GM18508 (cell line): ENCODE measurements at regions not wholly inside any gene's neighbourhood (a gene's known extent, or its start where the extent isn't known, plus 50 kb on each side); places are given as distances from the start of the nearest gene placed in this dataset.
"Not testable (repeated sequence)": the region's sequence is repeated elsewhere in the genome, so short reads cannot be mapped to it uniquely, and the experiment has no call there.

Experiments
- ATAC-seq: cut with Tn5 transposase; IDR thresholded peaks from one replicate; pipeline ENCODE4 v1.9.1; 2021; ENCODE audit warnings: moderate number of reproducible peaks; ENCODE audit not compliant: insufficient read depth, unreplicated experiment

DNA sequence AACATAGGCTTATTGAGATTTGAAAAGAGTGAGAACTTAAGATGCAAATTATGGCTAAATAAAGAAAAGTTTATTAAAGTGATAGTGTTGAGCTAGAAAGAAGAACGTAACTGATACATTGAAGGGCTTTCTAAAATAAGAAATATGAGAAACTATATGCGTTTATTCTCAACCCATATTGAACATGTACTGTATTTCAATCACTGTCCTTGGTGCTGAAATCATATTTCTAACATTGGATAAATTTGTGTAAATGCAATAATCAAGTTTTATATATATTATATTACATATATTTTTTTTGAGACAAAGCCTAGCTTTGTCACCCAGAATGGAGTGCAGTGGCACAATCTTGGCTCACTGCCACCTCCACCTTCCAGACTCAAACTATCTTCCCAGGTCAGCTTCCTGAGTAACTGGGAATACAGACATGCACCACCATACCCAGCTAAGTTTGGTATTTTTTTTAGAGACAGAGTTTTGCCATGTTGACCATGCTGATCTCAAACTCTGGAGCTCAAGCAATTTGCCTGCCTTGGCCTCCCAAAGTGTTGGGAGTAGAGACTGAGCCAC lies 1065.8 kb downstream of the REEP3 start:
- no peak for ATAC-seq

DNA sequence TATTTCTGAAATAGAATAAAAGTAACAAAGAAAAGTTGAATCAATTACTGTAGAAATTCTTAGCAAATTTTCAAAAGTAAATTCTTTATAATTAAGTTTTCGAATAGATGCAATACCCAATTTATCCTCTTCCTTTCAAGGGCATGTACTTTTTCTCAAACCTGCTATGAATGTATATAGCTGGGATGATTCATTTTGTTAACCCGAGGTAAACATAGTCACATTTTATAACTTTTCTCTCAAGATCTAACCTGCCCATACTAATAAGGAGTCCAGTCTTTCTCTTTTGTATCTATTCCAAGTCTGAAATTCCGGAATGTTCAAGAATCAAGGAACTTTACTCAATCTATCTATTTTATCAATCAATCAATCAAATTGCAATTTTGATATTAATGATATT lies 1072.9 kb downstream of the REEP3 start:
- no peak for ATAC-seq

DNA sequence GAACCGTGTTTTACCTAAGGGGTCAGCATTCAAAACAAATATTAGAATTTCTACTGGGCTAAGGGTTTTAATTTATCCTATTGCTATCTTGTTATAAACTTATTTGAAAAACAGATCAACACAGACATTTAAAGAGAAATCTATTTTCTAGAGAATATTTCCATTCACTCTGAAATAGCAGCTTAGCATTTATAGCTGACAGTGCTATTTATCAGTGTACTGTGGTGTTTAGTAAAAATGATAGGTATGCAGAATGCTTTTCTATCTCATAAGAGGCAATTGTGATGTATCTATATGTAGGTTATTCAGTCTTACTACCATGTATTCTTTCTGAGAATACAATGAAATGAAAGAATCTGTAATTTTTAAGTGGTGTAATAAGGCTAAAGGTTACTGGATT lies 1077.4 kb downstream of the REEP3 start:
- no peak for ATAC-seq

DNA sequence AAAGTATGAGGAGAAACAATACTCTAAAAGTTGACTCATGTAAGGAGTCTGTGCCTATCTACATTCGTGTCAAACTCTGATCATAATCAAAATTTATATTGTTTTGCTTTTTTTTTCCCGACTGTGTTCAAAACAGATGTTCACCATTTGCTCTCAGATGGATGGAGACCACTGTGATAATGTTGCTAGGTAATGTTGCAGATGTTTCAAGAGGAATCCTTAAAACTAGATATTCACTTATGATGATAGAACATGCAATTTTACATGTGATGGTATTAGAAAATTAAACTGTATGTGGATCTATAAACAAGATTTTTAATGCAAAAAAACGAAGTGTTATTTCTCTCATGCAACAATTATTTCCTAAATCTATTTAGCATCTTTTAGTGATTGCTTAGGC lies 1080.1 kb downstream of the REEP3 start:
- ATAC-seq, result no peak

DNA sequence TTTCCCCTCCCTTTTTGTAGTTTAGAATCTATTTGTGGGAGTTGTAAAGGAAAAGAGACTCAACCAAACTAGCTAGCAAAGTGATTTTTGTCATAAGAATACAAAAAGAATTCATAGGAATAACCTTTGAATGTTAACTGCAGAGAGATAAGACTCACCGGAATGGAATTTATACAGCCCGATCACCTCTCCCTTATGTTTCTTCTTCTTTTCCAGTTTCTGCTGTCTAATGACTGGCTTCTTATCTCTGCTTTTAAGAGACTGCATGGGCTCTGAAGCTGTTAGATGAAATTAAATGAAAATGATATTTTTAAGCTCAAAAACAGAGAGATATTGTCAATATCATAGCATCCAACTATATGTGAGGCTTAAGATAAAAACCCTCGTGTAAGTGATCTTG lies 1095.9 kb downstream of the REEP3 start:
- no peak for ATAC-seq

DNA sequence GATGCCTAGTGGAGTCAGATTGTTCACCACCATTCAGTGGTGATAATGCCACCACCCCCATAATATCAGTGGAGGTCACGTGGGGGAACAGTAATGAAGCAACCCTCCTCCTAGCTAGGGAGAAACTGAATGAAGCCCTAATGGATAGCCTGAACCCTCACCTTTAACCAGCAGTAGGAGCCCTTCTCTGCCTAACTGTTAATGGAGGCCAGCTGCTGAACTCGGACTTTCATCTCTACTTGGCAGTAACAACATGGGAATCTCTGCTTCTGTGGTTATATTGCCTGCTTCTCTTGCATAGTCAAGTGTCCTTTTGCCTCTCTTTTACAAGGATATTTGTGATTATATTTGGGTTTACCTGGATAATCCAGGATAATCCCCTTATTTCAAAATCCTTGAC lies 1097.9 kb downstream of the REEP3 start:
- no peak for ATAC-seq

DNA sequence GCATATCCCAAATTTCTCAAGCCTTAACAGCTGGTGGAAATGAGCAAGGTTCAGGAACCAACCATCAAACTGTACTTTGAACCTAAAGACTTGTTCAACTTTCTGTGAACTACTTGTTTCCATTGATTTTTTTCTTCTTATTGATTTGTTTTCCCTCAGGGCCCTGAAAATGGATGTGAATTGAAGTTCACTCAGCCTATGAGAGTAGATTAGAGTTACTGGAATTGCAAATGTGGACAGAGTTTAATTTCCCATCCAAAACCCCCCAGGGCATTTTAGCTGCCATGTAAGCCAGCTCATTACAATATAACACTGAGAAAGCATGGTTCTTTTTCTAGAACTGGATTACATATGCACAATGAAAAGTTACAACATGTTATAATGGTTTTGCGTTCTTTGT lies 1105.7 kb downstream of the REEP3 start:
- no peak for ATAC-seq

DNA sequence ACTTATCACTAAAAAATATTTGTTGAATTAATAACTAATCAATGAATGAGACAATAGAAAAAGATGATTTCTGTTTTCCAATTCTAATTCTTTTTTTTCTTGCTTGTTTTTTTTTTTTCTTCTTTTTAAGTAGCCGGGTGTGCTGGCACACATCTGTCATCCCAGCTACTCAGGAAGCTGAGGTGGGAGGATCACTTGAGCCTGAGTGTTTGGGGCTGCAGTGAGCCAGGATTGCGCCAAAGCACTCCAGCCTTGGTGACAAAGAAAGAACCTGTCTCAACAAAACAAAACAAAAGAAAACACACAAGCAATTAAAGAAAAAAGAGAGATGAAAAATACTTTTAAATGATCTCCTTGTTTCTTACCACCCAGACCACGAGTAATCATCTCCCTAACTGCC lies 1109.3 kb downstream of the REEP3 start:
- ATAC-seq, result no peak

DNA sequence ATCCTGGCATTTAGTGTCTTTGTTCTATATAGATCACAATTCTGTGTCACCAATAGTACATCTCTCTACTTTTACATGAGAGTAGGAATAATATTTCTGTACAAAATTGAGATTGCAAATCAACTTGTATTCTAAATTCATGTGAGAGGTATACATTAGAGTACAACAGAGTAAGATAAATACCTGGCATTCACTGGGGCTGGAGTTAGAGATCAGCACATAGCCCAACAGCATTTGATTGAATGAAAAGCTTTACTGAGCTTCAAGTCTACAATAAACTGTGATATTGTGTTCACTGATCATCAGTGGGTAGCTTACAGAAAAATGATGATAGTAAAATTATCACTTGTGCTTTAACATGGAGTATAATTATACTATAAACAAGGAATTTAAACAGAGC lies 1114.7 kb downstream of the REEP3 start:
- ATAC-seq, result no peak

DNA sequence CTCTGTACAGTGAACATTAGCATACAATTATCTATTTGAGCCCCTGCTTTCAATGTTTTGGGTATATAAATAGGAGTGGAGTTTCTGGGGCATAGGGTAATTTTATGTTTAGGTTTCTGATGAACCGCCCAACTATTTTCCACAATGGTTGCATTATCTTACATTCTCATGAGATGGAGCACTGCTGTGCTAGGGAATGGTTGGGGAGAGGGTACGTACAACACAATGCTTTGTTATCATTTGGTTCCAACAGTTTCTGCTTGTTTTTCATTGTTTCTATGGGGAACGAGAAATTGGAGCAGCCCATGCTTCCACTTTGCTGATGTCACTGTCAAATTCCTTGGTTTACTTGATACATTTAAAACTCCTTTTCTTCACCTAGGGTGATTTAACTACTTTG lies 1115.3 kb downstream of the REEP3 start:
- no peak for ATAC-seq

DNA sequence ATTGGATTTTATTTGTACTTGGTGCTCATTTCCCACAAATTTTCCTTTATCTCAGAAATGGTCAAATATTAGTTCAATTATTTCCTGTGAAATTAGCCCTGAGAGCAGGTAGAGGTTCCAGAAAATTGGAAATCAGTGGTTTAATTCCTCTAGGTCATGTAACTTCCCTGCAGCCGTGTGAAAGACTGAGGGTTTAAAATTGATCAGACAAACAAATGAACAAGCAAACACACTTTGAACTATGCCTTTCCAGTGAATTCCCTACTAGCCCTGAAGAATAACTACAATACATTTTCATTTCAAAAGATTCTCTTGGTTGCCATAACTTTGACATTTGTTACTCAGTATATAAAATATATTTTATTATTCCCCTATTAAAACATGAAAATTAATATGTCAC lies 1116.7 kb downstream of the REEP3 start:
- no peak for ATAC-seq

DNA sequence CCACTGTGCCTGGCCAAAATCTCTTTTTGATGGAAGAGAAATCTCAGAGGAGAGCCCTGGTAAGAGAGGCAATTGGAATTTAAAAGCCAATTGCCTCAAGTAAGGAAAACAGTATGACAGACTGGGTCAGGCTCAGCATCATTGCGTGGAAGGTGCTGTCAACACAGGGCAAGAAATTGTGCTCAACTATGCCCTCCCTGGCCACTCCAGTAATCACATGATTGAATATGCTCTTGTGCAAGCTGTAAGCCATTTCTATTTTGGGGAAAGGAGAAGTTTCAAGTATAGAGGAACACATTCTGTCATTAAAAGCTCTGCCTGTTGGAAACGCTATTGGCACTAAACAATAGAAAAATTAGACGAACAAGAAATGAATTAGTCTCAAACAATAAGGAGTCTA lies 1127.7 kb downstream of the REEP3 start:
- ATAC-seq, result no peak

DNA sequence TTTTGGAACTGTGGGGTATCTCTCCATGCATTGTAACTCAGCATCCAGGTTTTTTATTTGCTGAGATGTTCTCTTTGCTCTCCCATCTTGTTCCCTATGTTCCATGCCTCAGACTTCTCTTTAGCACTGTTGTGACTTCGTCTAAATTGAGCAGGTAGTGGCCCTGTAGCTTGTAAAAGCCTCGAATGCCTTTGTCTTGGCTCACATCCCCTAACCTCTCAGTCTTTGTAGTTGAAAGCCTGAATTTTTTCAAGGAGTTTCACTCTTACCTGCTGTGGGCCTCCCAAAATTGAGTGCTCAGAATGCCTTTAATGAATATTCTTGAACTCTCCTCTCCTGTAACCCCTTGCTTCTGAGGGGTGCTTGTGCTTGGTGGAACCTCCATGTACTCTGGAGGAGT lies 1137.3 kb downstream of the REEP3 start:
- ATAC-seq, result no peak

DNA sequence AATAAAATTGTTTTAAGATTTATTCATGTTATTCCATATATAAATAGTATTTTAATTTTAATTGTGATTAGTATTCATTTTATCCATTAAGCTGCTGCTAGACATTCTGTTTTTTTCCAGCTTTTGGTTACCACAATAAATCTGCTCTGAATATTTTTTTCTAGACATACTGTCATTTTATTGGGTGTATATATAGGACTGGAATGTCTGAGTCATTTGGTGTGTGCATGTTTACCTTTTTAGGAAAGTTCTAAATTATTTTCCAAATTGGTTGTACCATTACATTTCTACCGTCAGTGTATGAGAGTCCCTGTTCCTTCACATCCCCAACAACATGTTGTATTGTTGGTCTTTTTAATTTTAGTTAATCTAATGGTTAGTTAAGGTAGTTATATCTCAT lies 1138.1 kb downstream of the REEP3 start:
- ATAC-seq, result no peak

DNA sequence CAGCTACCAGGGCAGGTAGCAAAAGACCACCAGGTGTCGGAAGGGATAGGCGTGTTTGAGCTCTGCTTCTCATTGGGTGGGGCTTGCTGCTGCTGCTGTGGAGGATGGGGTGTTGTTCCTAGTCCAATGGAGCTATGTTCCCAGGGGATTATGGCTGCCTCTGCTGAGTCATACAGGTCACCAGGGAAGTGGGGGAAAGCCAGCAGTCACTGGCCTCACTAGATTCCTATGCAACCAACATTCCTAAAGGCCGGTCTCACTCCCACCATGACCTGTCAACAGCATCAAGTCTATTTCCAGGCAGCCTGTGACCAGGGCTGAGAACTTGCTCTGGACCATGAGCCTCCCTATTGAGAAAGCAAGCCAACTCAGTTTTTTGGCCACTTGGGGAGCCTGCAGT lies 1160.8 kb downstream of the REEP3 start:
- no peak for ATAC-seq

DNA sequence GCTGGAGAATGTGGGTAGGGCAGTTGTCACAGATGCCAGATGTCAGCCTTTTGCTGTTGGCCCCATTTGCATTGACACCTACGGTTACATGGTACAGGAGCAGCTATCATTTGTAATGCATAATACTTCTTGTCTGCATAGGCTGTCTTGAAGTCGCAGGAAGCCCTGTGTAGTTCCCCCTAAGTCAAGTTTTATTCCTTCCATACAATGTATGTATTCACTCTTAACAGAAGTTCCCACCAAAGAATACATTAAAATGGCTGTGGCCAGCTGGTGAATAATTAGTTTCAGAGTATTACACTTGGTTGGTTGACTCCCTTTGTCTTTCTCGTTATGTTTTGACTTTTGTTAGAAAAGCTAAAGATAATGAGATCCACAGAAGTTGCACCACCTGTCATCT lies 1169.0 kb downstream of the REEP3 start:
- ATAC-seq, result no peak

DNA sequence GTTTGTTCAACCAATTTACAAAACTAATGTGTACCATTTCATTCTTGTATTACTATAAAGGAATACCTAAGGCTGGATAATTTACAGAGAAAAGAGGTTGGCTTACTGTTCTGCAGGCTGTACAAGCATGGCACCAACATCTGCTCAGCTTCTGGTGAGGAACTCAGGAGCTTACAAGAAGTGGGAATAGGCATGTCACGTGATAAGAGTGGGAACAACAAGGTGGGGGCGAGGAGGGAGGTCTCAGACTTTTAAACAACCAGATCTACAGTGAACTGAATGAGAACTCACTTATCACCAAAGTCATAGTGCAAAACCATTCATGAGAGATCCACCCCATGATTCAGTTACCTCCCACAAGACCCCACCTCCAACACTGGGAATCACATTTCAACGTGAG lies 1178.0 kb downstream of the REEP3 start:
- no peak for ATAC-seq

DNA sequence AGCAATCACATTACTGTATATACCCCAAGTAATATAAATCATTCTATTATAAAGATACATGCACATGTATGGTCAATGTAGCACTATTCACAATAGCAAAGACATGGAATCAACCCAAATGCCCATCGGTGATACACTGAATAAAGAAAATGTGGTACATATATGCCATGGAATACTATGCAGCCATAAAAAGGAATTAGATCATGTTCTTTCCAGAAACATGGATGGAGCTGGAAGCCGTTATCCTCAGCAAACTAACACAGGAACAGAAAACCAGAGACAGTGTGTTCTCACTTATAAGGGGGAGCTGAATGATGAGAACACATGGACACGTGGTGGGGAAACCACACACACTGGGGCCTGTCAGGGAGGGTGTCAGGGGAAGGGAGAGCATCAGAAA lies 1180.9 kb downstream of the REEP3 start:
- ATAC-seq, result not testable (repeated sequence)

DNA sequence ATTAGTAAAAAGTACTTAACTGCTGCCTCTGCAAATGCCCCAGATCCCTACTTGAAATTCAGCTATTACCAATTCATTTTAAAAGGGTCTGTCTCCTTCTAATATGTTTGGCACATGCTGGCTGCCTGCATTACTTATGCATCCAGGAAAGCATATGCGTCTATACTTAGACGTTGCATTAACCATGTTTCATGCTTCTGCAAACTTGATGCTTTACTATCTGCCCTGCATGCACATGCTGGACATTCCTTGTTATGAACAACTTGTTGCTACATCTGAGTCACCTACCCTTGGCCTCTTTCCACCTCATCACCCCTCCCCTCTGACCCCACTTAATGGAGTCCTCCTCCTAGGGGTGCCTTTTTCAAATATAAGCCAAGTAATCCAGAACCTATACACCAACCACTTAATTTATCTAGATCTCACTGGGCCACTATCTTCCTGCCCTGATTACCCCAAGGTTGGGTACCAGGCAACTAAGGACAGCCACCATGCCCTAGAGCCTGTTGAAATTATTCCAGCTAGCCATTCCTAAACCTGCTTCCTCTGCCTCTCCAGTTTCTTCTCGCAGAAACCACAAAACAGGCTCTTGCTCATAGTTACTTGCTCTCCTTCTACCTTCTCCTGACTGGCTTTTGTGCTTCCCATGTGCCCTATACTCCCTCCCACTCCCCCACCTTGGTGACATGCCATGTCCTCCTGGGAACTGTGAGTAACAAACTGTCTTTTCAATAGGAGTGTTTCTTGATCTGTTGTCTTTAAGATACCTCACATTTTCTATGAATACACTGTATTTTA lies 1187.9 kb downstream of the REEP3 start:
- ATAC-seq, result no peak

DNA sequence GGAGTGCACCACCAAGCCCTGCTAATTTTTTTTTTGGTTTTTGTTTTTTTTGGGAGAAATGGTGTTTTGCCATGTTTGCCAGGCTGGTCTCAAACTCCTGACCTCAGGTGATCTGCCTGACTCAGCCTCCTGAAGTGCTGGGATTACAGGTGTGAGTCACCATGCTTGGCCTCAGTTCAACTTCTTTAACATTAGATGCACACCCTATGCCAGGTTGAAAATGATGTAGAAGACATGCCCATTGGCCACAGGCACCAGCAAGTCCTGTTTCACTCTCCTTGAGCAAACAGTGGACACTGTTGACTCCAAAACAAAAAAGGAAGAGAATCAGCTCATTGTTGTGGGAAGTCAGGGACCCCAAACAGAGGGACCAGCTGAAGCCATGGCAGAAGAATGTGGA lies 1205.3 kb downstream of the REEP3 start:
- ATAC-seq, result no peak

DNA sequence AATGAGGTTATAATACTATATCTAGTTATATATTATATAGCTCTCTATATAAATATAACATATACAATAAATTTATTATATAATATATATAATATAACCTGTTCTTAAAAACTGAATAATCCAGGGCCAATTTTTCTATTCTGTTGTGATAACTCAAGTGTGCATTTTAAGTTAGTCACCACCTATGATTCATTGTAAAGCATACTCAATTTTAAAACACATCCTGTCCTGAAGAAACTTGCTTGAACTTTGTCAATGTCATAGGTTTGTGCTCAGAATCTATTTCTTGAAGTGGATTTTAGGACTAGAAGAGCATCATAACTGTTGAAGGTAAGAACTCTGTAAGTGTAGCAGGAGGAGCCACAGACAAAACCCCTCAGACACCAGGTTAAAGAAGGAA lies 1209.8 kb downstream of the REEP3 start:
- ATAC-seq, result no peak

DNA sequence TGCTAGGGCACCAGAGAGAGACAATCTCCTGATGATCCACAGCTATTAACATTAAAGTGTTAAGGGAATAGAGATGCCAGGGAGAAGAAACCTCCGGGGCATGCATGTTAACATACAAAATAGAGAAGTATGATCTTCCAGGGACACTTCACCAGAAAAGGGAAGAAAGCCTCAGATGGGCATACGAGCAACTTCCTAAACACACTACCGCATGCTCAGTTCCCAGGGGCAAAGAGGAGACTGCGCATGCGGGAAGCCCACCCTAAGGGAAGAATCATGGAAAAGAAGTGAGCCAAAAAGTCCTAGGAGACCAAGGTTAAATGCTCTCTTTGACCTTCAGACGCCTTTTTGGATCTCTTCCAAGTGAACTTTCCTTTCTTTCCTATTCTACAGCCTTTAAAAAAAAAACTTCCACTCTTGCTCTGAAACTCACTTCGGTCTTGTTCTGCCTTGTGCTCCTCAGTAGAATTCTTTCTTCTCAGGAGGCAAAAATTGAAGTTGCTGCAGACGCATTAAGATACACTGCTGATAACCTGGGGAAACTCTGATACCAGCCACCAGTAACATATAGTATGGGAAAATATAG lies 1211.3 kb downstream of the REEP3 start:
- no peak for ATAC-seq
